Ectodermal cell (in vitro differentiated cells): ENCODE measurements at regions not wholly inside any gene's neighbourhood (a gene's known extent, or its start where the extent isn't known, plus 50 kb on each side); places are given as distances from the start of the nearest gene placed in this dataset.

Source experiments
- H3K27ac ChIP-seq: 2 replicates; pipeline ENCODE4 v1.7.0; 2013; ENCODE audit warnings: mild to moderate bottlenecking, low read depth, low read length; ENCODE audit not compliant: insufficient read depth, poor library complexity, severe bottlenecking
- H3K27me3 ChIP-seq: 2 replicates; pipeline ENCODE4 v1.7.0; 2013; ENCODE audit warnings: mild to moderate bottlenecking, low read length; ENCODE audit not compliant: insufficient read depth, control insufficient read depth, poor library complexity, severe bottlenecking
- H3K36me3 ChIP-seq: one replicate; pipeline ENCODE4 v1.7.0; 2013; ENCODE audit warnings: low read length; ENCODE audit not compliant: control insufficient read depth, insufficient read depth
- H3K4me1 ChIP-seq: one replicate; pipeline ENCODE4 v1.7.0; 2013; ENCODE audit warnings: low read length; ENCODE audit not compliant: control insufficient read depth, insufficient read depth
- H3K4me3 ChIP-seq: 2 replicates; pipeline ENCODE4 v1.7.0; 2013; ENCODE audit warnings: low read depth, low read length, control low read depth; ENCODE audit not compliant: insufficient read depth
- H3K9me3 ChIP-seq: 2 replicates; pipeline ENCODE4 v1.7.0; 2013; ENCODE audit warnings: mild to moderate bottlenecking, low read length, moderate library complexity; ENCODE audit not compliant: control insufficient read depth
- WGBS, 2 experiments: methylation state at CpG; one replicate each; pipeline ENCODE4 v1.1.7; 2013; ENCODE audit warnings: missing lambda C conversion rate in 2 of 2; 5-methylcytosine and 5-hydroxymethylcytosine counted together

GRCh38 chr3:59107856-59108815 is 58.3 kb upstream of the CFAP20DC start:
- Histone ChIP-seq H3K4me1 (no peaks in the 10 kb centered on the region), H3K27me3 (no peaks in the 10 kb centered on the region), H3K27ac (no peak overlapping the region), H3K9me3 (no peaks in the 10 kb centered on the region), H3K36me3 (no peaks in the 10 kb centered on the region), H3K4me3 (no peak overlapping the region)
- WGBS, 2 experiments: 81 to 91% methylated on average over 3 to 5 of the region's 5 CpGs

GRCh38 chr3:59106085-59106648 is 56.3 kb upstream of the CFAP20DC start:
- Histone ChIP-seq H3K27me3 (no peaks in the 10 kb centered on the region), H3K36me3 (no peaks in the 10 kb centered on the region), H3K9me3 (no peaks in the 10 kb centered on the region), H3K4me3 (no peak overlapping the region), H3K27ac (no peak overlapping the region), H3K4me1 (peaks cover 2% of the 10 kb centered on the region)
- WGBS, 2 experiments: 96 to 100% methylated on average over 1 of the region's 1 CpG

DNA sequence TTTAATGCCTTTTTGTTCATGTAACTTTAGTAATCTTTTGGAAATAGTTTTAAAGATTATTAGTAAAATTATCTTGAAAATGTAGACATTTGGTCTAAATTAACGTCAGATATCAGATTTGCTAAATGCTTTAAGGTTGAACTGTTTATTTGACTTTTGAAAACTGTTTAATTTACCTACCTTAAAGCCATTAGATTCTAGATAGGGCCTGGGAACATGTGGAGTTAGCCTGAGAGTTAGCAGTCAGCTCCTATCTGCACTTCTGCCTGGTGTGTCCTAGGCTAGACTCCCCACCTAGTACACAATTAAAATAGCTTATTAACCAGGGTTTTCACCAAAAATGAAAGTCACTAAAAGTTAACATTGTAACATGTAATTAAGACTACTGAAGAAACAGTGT is 53.7 kb upstream of the CFAP20DC start:
- peaks cover 10% of the 10 kb centered on the region for H3K4me1 ChIP-seq

GRCh38 chr3:59101231-59101736 is 51.5 kb upstream of the CFAP20DC start:
- Histone ChIP-seq H3K27ac (no peak overlapping the region), H3K27me3 (no peaks in the 10 kb centered on the region), H3K4me1 (peaks cover 10% of the 10 kb centered on the region), H3K36me3 (no peaks in the 10 kb centered on the region), H3K4me3 (no peak overlapping the region), H3K9me3 (no peaks in the 10 kb centered on the region)
- 83% methylated on average over 4 of the region's 4 CpGs for WGBS, 2 experiments

More for the DNA sequence above, 53.7 kb upstream of the CFAP20DC start:
- no peaks in the 10 kb centered on the region for H3K36me3 ChIP-seq
- H3K4me3 ChIP-seq: no peak overlapping the region
- H3K27me3 ChIP-seq: no peaks in the 10 kb centered on the region
- no peak overlapping the region for H3K27ac ChIP-seq
- WGBS, 2 experiments: 83 to 100% methylated on average over 1 of the region's 1 CpG
- H3K9me3 ChIP-seq: no peaks in the 10 kb centered on the region
